ENCODE measurements at regions not wholly inside any gene's neighbourhood (a gene's known extent, or its start where the extent isn't known, plus 50 kb on each side); places are given as distances from the start of the nearest gene placed in this dataset.

GRCh38 chr5:87210076-87210475 is 57.6 kb upstream of the RASA1 start:
- TF ChIP-seq CTCF (IDR thresholded peaks at IDR 0.05) (no peak), POLR2A (IDR thresholded peaks at IDR 0.05; ENCODE audit: low read depth) (no peak), EP300 (IDR thresholded peaks at IDR 0.05) (no peak)

Measured in esophagus muscularis mucosa (tissue), 4 donors.